SJCRH30 (cell line): ENCODE measurements at regions not wholly inside any gene's neighbourhood (a gene's known extent, or its start where the extent isn't known, plus 50 kb on each side); places are given as distances from the start of the nearest gene placed in this dataset.

Experiments used
- DNase-seq, 2 experiments: peaks; one replicate each; pipeline ENCODE4 v3.0.0-alpha.2; 2015 to 2020
- H3K27ac ChIP-seq: fragments of 250-450 bp; sonication (Bioruptor Pico); 2 replicates; pipeline ENCODE4 v1.5.1; 2020; ENCODE audit warnings: mild to moderate bottlenecking, moderate library complexity
- H3K27me3 ChIP-seq: fragments of 250-450 bp; sonication (Bioruptor Pico); 2 replicates; pipeline ENCODE4 v1.5.1; 2020; ENCODE audit warnings: mild to moderate bottlenecking, moderate library complexity
- H3K36me3 ChIP-seq: fragments of 250-450 bp; sonication (Bioruptor Pico); 2 replicates; pipeline ENCODE4 v1.5.1; 2020; ENCODE audit warnings: mild to moderate bottlenecking, moderate library complexity
- H3K4me1 ChIP-seq: fragments of 250-450 bp; sonication (Bioruptor Pico); 2 replicates; pipeline ENCODE4 v1.5.1; 2020; ENCODE audit warnings: mild to moderate bottlenecking, moderate library complexity
- H3K4me3 ChIP-seq: fragments of 250-450 bp; sonication (Bioruptor Pico); 2 replicates; pipeline ENCODE4 v1.5.1; 2020; ENCODE audit warnings: mild to moderate bottlenecking, moderate library complexity
- H3K9me3 ChIP-seq: fragments of 250-450 bp; sonication (Bioruptor Pico); replicated peaks from 2 replicates; pipeline ENCODE4 v1.5.1; 2020; ENCODE audit warnings: mild to moderate bottlenecking, moderate library complexity

DNA sequence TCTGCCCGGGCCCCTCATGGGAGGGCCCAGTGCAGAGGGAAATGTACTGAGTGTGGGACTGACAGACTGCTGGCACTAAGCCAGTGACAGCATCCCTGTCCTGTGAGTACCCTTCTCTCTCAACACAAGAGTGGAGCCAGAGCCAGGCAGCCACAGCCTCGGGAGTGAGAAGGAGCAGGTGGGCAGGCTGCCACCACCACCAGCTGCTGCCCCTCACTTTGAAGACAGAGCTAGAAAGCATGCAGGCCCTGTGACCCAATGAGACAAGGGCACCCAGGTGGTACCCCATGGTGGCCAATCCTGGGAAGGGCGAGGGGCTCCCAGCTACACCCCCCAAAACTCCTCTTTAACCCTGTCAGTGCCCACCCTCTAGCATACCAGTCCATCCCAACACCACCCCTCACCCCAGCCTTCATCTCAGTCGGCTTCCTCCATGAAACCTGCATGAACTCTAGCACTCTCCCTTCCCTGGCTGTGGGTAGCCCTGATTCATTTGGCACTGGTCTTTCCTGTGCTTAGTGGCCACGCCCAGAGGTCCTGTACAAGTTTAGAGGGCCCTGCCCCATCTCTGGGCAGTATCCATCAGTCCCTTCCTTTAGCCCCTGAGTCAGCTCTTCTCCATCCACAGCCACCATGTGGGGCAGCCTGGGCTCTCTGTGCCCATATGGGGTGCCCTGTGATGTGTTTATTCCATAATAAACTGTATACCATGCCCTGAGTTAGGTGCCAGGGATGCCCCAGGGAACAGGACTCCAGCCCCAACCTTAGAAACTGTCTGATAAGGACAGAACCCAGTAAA lies 207.0 kb upstream of the ZMIZ1 start:
- no peak overlapping the region for H3K27ac ChIP-seq
- no peaks in the 10 kb centered on the region for H3K4me1 ChIP-seq
- no peaks in the 10 kb centered on the region for H3K36me3 ChIP-seq
- no peaks in the 10 kb centered on the region for H3K9me3 ChIP-seq
- DNase-seq, result peak in 1 of 2 experiments; percentile 23
- H3K4me3 ChIP-seq, result no peak overlapping the region
- no peaks in the 10 kb centered on the region for H3K27me3 ChIP-seq

DNA sequence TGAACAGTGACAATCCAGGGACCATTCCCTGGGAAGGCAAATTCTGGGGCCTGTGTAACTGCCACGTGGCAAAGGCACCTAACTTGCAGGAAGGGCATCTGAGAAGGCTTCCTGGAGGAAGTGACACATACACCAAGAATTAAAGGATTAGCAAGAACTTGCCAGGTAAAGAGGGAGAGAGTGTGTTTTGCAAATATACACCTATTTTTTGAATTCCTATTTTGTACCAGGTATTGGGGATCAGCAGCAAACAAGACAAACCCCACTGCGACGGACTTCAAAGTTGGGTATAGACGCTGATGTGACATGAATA lies 206.5 kb upstream of the ZMIZ1 start:
- Histone ChIP-seq H3K9me3 (no peaks in the 10 kb centered on the region), H3K36me3 (no peaks in the 10 kb centered on the region), H3K27me3 (no peaks in the 10 kb centered on the region), H3K4me3 (no peak overlapping the region), H3K4me1 (no peaks in the 10 kb centered on the region), H3K27ac (no peak overlapping the region)
- no peak for DNase-seq

GRCh38 chr10:78863140-78863905 lies 205.4 kb upstream of the ZMIZ1 start:
- H3K9me3 ChIP-seq, result no peaks in the 10 kb centered on the region
- no peaks in the 10 kb centered on the region for H3K4me1 ChIP-seq
- no peak overlapping the region for H3K27ac ChIP-seq
- no peaks in the 10 kb centered on the region for H3K27me3 ChIP-seq
- H3K4me3 ChIP-seq, result no peak overlapping the region
- DNase-seq, result no peak
- H3K36me3 ChIP-seq, result no peaks in the 10 kb centered on the region

- Histone ChIP-seq H3K9me3 (no peaks in the 10 kb centered on the region), H3K4me3 (no peak overlapping the region), H3K4me1 (no peaks in the 10 kb centered on the region), H3K27ac (no peak overlapping the region), H3K36me3 (no peaks in the 10 kb centered on the region), H3K27me3 (no peaks in the 10 kb centered on the region)
- no peak for DNase-seq
Measured at GRCh38 chr10:78863906-78864239, 204.9 kb upstream of the ZMIZ1 start.

DNA sequence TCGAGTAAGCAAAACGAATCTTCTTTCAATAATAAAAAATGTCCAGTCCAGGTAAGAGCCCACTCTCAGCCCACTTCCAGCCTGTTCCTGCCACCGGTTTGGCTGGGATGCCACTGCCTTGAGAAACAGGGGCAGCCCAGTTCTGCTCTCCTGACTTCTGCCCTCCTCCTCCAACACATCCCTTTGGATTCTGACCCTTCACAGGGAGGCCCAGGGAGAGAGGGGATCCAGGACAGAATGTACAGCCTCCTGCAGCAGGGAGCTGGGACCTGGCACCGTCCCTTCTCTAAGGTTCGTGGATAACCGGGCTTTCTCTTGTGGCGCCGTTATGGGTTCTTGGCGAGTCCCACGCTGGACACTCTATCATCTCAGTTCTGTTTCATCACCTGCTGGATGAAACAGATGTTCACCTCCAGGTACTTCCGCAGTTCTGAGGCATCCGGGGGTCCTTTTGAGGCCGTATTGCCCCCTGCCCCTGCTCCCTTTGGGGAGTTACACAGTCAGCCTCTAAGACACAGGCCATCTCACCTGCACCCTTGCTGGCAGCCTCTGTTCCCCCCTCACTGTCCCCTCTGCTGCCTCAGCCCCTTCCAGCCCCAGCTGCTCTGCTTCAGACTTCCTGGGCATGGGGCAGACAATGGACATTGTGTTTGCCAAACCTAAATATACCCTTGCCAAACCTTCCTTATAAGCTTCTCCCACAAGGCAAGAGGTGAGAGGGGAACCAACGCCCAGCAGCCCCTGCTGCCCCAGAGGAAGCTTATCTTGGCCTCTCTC lies 203.8 kb upstream of the ZMIZ1 start:
- Histone ChIP-seq H3K27ac (no peak overlapping the region), H3K4me1 (no peaks in the 10 kb centered on the region), H3K36me3 (no peaks in the 10 kb centered on the region), H3K4me3 (no peak overlapping the region), H3K9me3 (no peaks in the 10 kb centered on the region), H3K27me3 (no peaks in the 10 kb centered on the region)
- DNase-seq, result no peak

- Histone ChIP-seq H3K27ac (no peak overlapping the region), H3K4me1 (no peaks in the 10 kb centered on the region), H3K4me3 (no peak overlapping the region), H3K9me3 (no peaks in the 10 kb centered on the region), H3K36me3 (no peaks in the 10 kb centered on the region), H3K27me3 (no peaks in the 10 kb centered on the region)
- no peak for DNase-seq
Measured at GRCh38 chr10:78865538-78865875, 203.3 kb upstream of the ZMIZ1 start.

DNA sequence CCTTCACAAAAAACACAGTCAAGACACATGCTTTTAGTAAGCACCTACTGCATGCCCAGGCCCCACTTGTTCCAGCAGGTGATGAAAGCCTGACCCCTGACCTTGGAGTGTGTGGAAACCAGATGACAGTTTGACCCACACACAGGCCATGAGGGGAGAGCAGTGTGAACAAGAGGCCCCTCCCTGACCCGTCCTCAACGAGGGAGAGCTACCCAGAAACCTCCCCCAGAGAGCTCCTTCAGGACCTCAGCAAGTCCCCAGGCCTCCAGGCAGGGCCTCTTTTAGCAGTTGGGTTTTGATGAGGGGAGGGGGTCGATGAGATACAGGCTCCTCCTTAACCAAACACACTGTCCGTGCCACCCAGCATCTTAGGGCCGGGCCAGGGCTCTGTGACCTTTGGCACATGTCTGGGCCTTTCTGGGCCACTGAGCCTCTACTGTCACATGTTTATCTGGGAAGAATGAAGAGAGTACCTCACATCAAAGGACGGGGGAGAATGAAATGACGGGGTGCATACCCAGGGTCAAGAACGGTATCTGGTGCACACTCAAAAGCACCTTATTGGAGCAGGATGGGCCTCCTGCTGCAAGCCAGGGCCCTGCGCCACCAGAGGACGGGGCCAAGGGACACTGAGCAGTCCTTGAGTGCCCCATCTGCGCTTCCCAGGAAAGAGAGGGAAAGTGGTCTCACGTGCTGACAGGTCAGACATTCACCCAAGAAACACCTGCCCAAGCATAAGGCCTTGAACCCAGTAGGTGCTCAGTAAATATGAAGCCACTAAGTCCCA lies 202.6 kb upstream of the ZMIZ1 start:
- H3K36me3 ChIP-seq, result no peaks in the 10 kb centered on the region
- no peak overlapping the region for H3K27ac ChIP-seq
- H3K27me3 ChIP-seq, result no peaks in the 10 kb centered on the region
- no peak overlapping the region for H3K4me3 ChIP-seq
- no peaks in the 10 kb centered on the region for H3K4me1 ChIP-seq
- H3K9me3 ChIP-seq, result no peaks in the 10 kb centered on the region
- no peak for DNase-seq

DNA sequence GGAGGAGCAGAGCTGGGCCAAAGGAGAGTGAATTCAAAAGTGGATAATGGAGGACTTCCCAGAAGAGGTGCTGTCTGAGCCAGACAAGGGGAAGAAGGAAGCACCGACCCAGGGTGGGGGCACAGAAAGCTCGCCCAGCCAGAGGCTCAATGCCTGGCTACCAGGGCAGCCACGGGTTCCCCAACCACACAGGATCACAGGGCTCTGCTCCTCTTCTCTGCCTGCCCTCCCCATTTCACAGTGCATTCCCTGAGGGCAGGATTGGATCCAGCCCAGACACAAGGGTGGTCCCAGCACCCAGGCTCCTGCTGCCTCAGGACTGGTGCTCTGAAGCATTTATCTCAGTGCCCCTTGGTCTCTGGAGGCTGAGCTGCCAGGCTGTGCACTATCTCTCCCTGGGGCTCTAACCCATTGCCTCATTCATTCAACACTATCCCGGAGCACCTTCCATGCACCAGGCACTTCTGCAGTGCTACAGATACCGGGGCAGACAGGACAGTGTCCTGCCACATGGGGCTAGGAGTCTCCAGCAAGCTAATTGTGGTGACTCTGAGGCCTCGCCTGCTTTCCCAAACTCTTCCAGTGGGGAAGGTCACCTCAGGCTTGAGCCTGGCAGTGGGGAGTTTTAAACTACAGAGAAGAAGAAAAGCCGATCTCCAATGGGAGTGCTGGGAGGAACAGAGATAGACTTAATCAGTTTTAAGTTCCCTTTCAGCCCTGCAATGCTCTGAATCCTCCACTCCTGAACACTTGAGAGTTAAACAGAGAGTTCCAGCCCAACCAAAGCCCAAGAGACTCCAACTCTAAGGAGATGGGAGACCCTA lies 201.8 kb upstream of the ZMIZ1 start:
- Histone ChIP-seq H3K36me3 (no peaks in the 10 kb centered on the region), H3K9me3 (no peaks in the 10 kb centered on the region), H3K27ac (no peak overlapping the region), H3K27me3 (no peaks in the 10 kb centered on the region), H3K4me3 (no peak overlapping the region), H3K4me1 (no peaks in the 10 kb centered on the region)
- DNase-seq, result no peak

DNA sequence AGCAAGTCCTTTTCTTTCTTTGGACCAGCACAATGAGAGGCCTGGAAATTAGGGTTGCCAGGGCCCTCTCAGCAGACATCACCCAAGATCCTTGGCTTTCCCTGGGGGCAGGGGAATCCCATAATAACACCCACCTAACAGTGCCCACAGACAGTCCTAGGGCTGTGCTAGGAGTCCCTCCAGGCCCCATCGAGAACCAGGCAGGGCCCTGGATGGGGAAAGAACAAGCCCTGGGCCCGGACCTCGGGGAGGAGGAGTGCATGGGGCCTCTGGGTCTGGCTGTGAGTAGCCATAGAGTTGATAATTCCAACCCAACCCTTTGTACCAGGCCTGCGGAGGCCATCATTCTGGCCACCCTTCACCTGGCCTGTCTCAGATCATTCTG lies 201.2 kb upstream of the ZMIZ1 start:
- Histone ChIP-seq H3K27me3 (no peaks in the 10 kb centered on the region), H3K4me1 (no peaks in the 10 kb centered on the region), H3K36me3 (no peaks in the 10 kb centered on the region), H3K9me3 (no peaks in the 10 kb centered on the region), H3K27ac (no peak overlapping the region), H3K4me3 (no peak overlapping the region)
- no peak for DNase-seq

- no peaks in the 10 kb centered on the region for H3K9me3 ChIP-seq
- no peak for DNase-seq
- no peaks in the 10 kb centered on the region for H3K36me3 ChIP-seq
- H3K4me1 ChIP-seq, result no peaks in the 10 kb centered on the region
- no peak overlapping the region for H3K27ac ChIP-seq
- no peaks in the 10 kb centered on the region for H3K27me3 ChIP-seq
- H3K4me3 ChIP-seq, result no peak overlapping the region
Measured at GRCh38 chr10:78868048-78868447, 200.7 kb upstream of the ZMIZ1 start.

GRCh38 chr10:78868456-78868855 lies 200.3 kb upstream of the ZMIZ1 start:
- no peak for DNase-seq
- no peaks in the 10 kb centered on the region for H3K4me1 ChIP-seq
- H3K27ac ChIP-seq, result no peak overlapping the region
- no peaks in the 10 kb centered on the region for H3K27me3 ChIP-seq
- no peaks in the 10 kb centered on the region for H3K9me3 ChIP-seq
- no peak overlapping the region for H3K4me3 ChIP-seq
- no peaks in the 10 kb centered on the region for H3K36me3 ChIP-seq

GRCh38 chr10:78868861-78869260 lies 199.9 kb upstream of the ZMIZ1 start:
- H3K27ac ChIP-seq, result no peak overlapping the region
- H3K4me1 ChIP-seq, result no peaks in the 10 kb centered on the region
- H3K27me3 ChIP-seq, result no peaks in the 10 kb centered on the region
- DNase-seq, result no peak
- no peaks in the 10 kb centered on the region for H3K36me3 ChIP-seq
- H3K9me3 ChIP-seq, result no peaks in the 10 kb centered on the region
- H3K4me3 ChIP-seq, result no peak overlapping the region

DNA sequence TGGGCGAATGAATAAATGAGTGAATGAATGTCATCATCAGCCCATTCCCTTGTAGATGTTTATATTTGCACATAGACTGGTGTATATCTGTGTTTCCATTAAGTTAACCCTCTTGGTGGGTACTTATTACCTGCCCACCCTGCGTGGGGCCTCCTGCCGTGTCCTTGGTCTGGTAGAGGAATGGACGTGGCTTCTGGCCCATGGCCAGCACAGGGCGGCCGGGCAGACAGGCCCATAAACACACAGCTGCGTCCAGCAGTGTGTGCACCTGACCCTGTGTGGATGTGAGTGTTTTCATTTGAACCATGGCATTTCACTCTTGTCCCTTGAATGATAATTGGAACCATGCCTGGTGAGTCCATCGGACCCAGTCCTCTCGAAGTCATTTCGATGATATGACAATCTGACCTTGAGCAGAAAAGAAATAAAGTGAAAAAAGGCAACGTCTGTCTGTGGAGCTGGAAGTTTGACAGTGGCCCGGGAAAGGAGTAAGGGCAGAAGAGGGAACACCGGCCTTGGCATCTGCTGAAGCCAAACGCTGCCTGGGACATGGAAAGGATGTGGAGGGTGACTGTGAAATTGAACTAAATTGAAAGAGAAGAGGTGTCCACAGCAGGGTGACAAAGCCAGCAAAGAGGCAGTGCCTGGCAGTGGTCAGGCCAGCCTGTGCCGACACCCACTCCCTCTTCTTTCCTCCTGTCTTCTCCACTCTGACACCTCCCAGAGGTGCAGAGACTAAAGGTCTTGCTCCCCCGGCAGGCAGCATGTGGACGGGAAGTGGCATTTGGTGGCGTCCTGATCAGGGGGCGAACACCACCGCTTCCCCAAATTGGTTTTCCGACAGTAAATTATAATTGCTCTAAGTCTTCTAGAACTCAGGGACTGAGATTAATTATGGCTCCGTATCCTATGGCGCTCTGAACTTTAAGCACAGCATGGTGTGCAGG lies 199.0 kb upstream of the ZMIZ1 start:
- H3K9me3 ChIP-seq, result no peaks in the 10 kb centered on the region
- no peak for DNase-seq
- H3K4me1 ChIP-seq, result no peaks in the 10 kb centered on the region
- H3K4me3 ChIP-seq, result no peak overlapping the region
- H3K36me3 ChIP-seq, result no peaks in the 10 kb centered on the region
- H3K27ac ChIP-seq, result no peak overlapping the region
- no peaks in the 10 kb centered on the region for H3K27me3 ChIP-seq
